HG02571 (cell line): ENCODE measurements at regions not wholly inside any gene's neighbourhood (a gene's known extent, or its start where the extent isn't known, plus 50 kb on each side); places are given as distances from the start of the nearest gene placed in this dataset.

ENCODE experiments used
- ATAC-seq: cut with Tn5 transposase; IDR thresholded peaks from one replicate; pipeline ENCODE4 v1.9.1; 2021; ENCODE audit warnings: mild to moderate bottlenecking, moderate library complexity; ENCODE audit not compliant: unreplicated experiment

DNA sequence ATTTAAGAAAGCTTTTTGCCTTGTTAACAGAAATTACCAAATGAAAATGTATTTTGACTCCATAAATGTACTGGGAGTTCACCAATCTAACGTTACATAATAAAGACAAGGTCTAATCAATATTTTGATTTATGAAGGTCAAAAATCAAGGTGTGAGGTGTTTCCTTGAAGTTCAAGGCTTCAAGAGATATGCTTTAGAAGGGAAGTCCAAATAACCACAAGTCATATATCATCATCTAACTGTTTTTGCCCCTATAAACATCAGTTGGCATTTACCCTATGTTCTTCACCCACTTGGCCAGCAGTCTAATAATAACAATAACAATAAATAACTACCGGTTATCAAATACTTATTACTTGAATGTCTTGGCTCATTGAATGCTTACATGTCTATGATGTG lies 196.1 kb upstream of the ID2 start:
- no peak for ATAC-seq

DNA sequence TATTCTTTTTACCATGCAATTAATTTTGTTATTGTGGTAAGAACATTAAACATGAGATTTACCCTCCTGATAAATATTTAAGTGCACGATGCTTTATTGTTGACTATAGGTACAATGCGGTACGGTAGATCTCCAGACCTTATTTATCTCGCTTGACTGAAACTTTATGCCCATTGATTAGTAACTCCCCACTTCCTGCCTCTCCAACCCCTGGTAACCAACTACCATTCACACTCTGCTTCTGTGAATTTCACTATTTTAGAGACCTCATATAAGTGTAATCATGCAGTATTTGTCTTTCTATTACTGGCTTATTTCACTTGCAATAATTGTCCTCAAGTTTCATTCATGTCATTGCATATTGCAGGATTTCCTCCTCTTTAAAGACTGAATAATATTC lies 195.7 kb upstream of the ID2 start:
- ATAC-seq = no peak

DNA sequence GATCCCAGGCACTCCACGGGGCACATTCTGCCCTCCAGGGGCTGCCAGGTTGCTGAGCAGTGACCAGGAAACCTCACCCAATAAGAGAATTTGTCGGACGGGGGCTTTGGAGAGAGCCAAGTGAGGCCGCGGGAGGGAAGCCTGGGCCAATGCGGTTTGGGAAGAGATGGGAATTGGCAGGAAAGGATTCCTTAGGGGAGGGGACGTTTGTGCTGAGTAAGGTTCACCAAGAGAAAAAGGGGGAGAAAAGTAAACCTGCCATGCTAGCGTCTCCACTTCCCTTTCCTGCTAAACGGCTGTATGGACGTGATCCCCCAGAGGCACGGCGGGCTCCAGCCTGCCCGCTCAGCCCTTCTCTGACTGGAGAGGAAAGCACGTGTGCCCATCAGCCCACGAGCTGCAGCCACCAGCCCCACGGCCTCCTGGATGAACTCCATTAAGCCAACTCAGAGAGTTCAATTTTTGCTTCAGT lies 194.4 kb upstream of the ID2 start:
- peak; percentile 20 for ATAC-seq

DNA sequence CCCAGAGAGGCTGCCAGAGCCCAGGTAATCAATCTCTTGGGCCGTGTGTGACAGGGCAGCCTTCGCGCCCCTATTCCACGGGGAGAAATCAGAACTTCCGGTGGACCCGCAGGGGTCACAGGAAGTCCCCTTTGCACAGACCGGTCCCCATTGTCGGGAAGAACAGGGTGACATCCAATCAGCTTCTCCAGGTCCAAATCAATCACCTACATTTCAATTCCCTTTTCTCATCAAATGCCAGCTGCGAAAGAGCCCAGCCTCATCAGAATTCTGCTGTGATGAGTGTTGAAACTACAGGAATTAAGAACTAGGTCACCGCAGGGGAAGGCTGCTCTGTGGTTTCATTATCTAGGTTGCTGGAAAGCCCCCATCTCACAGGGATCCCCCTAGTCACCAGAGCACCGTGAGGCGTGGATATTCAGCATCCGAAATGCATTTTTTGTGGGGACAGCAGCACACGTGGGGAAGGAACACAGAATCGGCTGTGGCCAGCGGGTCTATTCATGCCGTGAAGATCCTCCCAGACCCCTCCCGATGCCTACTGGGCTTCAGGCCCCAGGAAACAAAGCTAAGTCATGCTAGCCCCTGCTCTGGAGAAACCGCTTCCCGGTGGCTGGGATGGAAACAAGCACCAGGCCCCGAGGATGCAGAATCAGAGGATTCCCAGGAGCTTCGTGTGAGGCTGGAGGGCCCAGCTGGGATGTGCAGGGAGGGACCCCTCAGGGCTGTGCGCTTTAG lies 193.7 kb upstream of the ID2 start:
- peak; percentile 84 for ATAC-seq

DNA sequence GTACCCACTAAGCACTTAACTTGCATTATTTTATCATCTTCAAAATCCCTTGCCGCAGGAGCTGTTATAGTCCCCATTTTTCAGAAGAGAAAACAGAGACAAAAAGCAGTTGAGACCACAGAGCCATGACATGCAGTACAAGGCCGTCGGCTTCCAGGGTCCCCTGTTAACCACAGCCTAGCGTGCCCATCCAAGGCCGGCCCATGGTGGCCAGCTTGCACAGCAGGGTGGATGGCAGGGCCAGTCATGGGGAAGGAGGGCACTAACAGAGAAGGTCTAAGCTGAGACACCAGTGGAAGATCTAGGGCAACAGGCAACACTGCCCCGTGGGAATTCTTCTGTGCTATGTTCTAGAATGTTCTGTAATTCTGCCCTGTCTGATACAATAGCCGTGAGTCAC lies 192.6 kb upstream of the ID2 start:
- ATAC-seq = no peak

DNA sequence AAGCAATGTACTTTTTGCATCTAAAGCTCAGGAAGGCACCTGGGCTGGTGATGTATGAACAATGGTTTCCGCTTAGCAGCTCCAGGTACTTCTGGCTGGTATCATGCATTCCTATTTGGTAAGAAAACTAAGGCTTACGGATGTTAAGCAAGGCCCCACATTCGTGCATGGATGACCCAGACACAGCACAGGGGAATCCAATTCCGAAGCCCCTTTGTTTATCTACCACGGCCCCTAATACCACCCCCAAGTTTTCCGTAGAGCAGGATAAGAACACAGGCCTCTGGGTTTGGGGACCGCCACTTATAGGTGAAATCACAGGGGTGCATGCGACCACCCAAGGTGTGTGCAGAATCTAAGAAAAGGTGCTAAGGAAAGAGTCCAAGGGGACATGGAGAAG lies 192.1 kb upstream of the ID2 start:
- no peak for ATAC-seq

DNA sequence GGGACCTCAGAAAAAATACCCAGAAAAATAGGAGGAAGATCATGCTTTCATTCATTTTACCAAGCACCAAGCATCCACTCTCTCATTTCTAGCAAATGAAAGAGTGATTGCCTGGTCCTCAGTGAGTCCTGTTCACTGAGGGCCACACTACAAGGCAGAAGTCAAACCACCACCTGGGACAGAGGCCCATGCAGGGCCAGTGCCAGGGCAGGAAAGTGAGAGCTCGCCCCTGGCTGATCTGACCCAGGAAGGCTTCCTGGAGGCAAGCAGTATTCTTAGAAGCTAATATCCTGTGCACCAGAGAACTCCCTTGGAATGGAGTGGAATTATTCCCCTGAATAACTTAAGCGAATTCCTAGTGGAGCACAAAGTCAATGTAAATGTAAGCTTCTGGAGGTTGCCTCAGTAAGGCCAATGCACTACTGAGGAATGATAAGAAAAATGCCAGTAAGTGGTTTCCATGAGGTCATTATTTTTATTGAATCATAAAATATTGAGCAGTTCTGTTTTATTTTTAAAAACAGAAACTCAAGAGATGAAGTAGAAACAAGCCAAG lies 191.6 kb upstream of the ID2 start:
- ATAC-seq = no peak

DNA sequence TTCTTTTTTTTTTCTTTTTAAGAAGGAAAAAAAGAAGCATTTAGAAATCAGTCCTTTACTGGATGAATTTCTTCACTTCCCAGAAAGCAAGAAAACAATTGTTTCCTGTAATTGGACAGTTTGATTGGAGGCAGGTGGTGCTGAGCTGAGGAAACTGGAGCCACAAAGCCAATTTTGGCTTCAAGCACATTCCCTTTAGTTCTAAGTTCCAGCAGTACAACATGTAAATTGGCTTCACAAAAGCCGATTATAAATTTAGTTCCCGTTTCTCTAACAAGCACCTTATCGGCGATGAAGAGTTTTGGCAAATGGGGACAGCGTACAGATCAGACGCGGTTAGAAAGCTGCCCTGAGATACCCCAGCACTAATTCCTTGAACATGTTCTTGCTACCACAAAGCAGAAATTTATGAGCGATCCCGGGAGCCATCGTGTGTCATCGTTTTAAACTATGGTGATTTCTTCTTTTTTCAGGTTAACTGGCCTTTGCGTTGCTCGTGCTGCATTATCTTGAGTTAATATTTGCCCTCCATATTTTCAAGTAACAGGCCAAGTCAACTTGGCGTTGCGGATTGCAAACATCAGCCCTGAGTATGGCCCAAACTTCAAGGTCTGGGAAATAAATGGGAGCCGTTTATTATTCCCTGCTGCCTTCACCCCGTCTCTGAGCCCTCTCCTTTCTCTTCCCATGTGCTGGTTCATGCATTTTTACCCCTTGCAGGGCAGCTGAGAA lies 190.4 kb upstream of the ID2 start:
- no peak for ATAC-seq

DNA sequence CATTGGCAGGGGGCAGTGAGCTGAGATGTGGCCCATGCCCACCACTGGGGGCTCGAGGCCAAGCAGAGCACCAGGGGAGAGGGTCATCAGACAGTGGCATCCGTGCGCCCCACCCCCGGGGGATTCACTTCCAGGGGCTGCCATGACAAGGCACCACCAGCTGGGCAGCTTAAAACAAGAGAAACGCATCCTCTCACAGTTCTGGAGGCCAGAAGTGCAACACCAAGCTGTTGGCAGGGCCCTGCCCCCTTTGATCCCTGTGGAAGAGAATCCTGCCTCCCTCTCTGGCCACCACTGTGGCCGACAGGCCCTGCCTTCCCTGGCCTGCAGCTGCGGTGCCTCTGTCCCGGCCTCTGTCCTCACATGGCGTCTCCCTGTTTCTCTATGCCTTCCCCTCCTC lies 187.7 kb upstream of the ID2 start:
- ATAC-seq = no peak

DNA sequence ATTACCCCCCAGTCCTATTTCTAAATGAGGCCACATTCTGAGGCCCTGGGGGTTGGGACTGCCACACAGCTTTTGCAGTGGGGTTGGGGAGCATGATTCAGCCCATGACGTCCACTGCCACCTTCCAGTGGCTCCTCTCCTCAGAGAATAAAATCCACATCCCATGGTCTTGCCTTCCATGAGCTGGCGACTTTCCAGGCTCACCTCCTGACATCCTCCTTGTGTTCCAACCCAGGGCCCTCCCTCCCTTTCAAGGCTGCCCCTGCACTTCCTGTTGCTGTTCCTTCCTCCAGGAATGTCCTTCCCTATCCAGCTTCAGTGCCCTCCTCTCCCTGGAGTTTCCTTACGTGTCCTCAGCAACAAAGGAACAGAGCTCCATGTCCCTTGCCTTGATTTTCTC lies 187.3 kb upstream of the ID2 start:
- no peak for ATAC-seq

DNA sequence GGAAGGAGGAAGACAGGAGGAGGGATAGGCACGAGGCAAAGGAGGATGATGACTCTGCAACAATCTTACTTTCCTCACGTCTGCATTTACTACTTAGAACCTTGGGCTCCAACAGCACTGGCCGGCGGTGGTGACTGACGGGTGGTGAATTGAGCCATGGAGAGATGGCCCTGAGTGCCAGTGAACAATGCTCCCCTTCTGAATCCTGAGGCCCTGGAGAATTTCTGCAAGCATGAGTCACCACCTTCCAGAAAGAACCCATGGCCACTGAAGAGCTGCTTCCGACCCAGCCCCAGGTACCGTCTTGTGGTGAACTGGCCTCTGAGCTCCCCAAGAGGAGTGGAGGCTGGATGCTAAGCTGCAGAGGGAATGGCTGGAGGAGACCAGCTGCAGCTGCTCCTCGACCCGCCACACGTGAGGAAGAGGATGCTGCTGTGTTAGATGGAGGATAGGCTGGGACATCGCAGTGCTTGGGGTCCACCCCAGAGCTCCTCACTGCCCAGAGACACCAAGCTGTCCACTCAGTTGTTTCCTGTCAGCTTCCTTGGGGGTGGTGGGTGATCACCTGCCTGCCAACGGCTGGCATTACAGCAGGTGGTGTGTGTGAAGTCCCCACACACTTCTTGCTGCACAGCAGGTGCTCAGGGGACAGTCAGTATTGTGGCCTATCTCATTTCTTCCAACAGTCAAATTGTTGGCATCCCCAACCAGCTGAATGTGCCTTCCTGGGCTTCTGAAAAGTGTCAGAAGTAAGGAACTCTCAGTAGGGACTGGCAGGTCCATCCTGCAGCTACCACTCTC lies 186.5 kb upstream of the ID2 start:
- no peak for ATAC-seq

DNA sequence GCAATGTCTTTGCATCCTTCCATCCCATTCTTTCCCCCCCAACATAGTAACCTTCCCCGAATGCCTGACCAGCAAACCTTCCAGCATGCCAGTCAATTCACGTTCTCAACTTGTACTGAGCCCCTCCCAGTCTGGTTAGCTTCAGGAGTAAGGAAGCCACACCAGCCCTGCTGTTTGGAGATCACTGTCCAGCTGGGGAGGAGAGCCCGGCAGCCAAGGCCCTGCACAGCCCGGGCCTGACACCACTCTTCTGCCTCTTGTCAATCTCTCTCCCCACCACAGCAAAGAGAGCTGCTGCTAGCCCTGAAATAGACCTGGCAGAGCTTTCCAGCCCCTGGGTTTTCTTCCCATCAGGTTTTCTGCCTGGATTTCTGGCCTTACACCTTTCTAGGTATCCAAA lies 185.8 kb upstream of the ID2 start:
- ATAC-seq = no peak

DNA sequence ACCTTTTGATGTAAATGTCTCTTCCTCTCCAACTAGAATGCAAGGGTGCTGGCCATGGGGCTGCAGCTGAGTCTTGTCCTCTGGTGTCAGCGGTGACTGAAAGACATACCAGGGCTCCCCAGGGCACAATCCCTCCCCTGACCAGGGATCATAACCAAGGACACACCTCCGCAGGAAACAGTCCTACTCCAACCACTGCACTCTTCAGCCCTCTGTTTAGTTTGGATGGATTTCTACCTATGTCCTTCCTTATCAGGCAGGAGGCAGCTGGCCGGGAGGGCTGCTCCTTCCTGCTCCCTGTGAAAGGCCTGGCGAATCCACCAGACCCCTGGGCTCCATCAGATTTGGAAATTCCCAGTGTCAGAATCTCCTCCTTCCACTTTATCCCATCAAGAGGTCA lies 185.2 kb upstream of the ID2 start:
- ATAC-seq = no peak

DNA sequence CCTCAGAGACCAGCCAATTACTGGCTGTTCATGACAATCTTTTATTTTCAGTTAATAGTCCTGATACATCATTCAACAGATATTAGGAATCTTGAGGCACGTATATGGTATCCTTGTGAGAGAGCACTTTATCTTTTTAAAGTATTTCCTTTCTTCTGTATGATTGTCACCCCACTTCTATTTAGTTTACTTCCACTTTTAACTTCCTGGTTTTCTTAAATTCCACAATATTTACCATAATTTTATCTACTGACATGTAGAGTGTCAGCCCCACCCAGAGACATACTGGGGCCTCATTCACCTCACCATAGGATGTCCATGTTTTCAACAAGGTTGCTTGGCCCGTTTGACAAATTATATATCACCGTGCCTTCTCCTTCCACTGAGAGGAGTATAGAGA lies 182.9 kb upstream of the ID2 start:
- no peak for ATAC-seq

DNA sequence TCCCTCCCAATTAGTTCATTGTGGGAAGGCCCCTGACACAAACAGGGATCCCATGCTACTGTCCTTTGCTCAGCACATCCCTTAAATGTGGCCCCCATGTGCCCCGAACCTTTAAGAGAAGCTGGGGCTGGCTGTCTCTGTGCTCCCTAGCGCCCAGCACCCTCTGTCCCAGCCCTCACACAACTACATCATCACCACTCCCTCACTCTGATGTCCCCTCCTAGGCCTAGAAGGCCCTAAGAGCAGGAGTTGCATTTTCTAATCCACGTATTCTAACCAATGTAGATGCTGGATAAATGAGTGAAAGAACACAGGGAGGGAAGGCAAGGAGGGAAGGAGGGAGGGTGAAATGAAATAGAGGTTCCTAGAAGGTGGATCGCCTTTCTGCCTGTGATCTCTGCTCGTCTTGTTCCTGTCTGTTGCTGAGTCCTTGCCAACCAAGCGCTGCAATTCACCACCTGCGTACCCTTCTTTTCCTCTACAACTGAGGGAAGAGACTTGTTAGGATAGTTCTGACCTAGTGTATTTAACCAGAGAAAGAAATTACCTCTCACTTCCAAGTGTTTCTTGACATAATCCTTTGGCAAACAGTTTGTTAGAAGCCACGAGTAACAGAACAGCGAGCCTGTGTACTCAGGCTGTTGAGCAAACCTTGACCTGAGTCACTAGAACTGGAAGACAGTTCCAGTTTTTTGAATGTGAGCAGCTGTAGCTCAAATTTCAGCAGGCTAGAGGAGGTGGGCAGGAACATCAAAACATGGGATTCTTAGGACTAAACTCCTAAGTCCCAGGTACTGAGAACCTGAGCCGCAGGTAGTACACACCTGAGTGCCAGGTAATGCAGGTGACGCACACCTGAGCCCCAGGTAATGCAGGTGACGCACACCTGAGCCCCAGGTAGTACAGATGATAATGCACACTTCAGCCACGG lies 181.5 kb upstream of the ID2 start:
- ATAC-seq = no peak

DNA sequence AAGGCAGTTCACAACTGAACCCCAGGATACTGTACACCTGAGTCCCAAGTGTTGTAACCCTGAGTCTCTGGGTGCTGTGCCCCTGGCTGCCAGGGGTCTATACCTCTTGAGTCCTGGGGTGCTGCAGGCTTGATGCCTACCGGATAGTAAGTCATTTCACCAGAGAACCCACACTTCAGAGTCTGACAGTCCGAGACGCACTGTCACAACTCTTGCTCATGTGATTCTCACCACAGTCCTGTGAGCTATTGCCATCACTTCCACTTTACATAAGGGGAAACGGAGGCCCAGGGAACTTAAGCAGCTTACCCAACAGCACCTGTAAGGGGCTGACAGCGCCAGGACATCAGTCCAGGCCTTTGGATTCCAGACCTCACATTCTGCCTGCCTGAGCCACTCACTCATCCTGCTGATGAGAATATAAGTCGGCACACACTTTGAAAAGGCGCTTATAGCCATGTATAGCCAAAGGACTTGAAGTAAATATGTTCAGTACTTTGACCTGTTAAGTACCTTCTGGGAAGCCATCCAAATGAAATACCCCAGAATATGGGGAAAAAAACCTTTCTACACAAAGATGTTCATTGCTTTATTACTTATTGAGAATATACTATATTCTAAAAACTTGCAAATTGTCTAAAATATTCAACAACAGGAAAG lies 180.7 kb upstream of the ID2 start:
- no peak for ATAC-seq

DNA sequence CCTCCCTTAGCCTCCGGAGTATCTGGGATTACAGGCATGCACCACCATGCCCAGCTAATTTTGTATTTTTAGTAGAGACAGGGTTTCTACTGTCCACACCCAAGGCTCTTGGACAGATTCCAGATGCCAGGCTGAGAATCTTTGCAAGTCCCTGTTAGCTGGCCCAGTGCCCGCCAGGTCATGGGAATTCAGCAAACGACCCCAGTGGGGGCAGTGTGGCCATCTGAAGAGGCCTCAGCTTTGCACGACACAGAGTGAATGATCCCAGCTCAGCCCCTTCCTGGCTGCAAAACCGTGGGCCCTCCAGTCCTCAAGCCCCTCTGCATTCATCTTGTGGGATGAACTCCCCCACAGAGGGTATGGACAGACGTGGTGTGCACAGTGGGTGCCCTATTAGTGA lies 179.5 kb upstream of the ID2 start:
- no peak for ATAC-seq

DNA sequence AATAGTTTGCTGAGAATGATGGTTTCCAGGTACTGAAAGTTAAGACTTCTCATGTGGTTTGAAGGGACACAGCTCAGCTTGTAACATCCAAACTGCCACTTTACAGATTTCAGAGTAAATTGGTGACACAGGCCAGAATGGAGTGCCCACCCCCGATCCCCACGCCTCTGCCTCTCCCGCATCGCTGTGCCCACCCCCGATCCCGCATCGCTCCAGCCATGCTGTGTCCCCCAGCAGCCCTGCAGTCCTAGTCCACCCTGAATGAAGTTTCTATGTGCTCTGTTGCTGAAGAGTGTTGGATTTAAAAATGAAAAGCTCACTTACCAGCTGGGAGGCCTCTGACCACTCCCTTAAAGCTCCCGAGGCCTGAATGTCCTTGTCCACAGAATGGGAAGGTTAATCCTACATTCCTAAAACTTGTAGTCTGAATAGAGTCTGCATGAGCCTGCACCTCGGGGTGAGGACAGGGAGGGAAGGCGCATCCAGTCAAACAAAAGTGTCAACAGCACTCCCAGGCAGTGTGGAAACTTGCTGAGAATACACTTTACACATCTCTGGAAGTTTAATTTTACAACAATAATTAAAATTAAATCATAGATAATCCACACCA lies 176.4 kb upstream of the ID2 start:
- ATAC-seq = no peak

DNA sequence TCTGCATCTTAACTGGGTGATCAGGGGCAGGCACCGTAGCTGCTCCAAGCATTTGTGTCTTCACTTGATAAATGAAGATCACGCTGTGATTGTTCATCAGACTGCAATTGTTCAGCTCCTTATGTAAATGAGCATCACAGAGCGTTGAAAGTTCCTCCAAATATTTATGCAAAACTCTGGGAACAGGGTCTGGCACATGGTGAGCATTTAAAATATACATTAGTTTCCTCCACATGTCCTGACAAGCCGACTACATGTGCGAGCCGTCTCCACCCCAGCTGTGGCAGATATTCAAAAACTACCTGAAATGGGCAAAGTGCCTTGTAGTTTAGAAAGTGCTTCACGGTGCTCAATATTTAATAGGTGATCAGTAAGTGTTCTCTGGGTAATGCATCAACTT lies 175.1 kb upstream of the ID2 start:
- ATAC-seq = no peak
